HepG2 (cell line): ENCODE measurements at regions not wholly inside any gene's neighbourhood (a gene's known extent, or its start where the extent isn't known, plus 50 kb on each side); places are given as distances from the start of the nearest gene placed in this dataset.

Experiments
- ATAC-seq: fragments of 200-7000 bp; cut with Tn5 transposase; 3 replicates; pipeline ENCODE4 v1.9.1; 2020; ENCODE audit warnings: mild to moderate bottlenecking, moderate library complexity
- BruUV-seq: library from RNA; stranded (reverse); fragments of 400-500 nt; replicated peaks from 2 replicates; lab custom pipeline; 2021; lab: Mats Ljungman, UMichigan
- CTCF ChIA-PET: fragments of 300-600 bp; formaldehyde crosslinking; extraction: SDS; loops from one replicate; lab custom pipeline; 2021; ENCODE audit warnings: low total read pairs, inconsistent platforms, low intra/inter-chr PET ratio; lab: Yijun Ruan, JAX
- POLR2A ChIA-PET: fragments of 350-600 bp; sonication (Branson Sonifier 250); formaldehyde crosslinking; loops from one replicate; lab custom pipeline; 2020; ENCODE audit warnings: antibody characterized with exemption, inconsistent platforms; lab: Yijun Ruan, JAX
- DNase-seq: peaks from one replicate; pipeline ENCODE4 v3.0.0-alpha.2; 2015; ENCODE audit warnings: low spot score
- FAIRE-seq: peaks from 3 replicates; lab custom pipeline; 2011; peaks lifted over from hg19 to GRCh38; lab: Jason Lieb, UNC
- H2AFZ ChIP-seq: one replicate; pipeline ENCODE4 v1.6.1; 2011; ENCODE audit warnings: low read length, inconsistent platforms
- H3K27ac ChIP-seq: fragments of 300-600 bp; 3 replicates; pipeline ENCODE4 v1.8.0; 2011; ENCODE audit warnings: mixed run types, mild to moderate bottlenecking, mixed read lengths, low read length, inconsistent platforms; ENCODE audit not compliant: insufficient read depth; ENCODE audit errors: extremely low read length
- H3K27me3 ChIP-seq, 2 experiments: fragments of 200-600 bp in 1 of 2; 2 replicates in 1 of 2; 3 replicates in 1 of 2; pipeline versions ENCODE4 v1.6.0 to v1.8.0; 2011; ENCODE audit warnings: low read length in 2 of 2, mild to moderate bottlenecking in 2 of 2, moderate library complexity in 2 of 2, inconsistent platforms in 1 of 2; ENCODE audit not compliant: insufficient read depth in 2 of 2, control insufficient read depth in 1 of 2
- H3K36me3 ChIP-seq, 2 experiments: fragments of 200-600 bp in 1 of 2; replicated peaks in 1 of 2; 2 replicates in 1 of 2; 3 replicates in 1 of 2; pipeline versions ENCODE4 v1.5.1 to v1.8.0; 2011; ENCODE audit warnings: low read length in 2 of 2, inconsistent platforms in 1 of 2; ENCODE audit not compliant: insufficient read depth in 2 of 2, control insufficient read depth in 1 of 2
- H3K4me1 ChIP-seq: 2 replicates; pipeline ENCODE4 v1.5.1; 2012; ENCODE audit warnings: low read length, inconsistent platforms; ENCODE audit not compliant: insufficient read depth
- H3K4me2 ChIP-seq: 2 replicates; pipeline ENCODE4 v1.6.0; 2011; ENCODE audit warnings: low read depth, low read length, inconsistent platforms
- H3K4me3 ChIP-seq, 3 experiments: fragments of 200-600 bp in 1 of 3; sonication (generic), shearing (Covaris generic) in 1 of 3; replicated peaks in 1 of 3; 2 replicates each; pipeline ENCODE4 v1.5.1; 2011 to 2016; ENCODE audit warnings: low read length in 3 of 3, inconsistent platforms in 2 of 3, low read depth in 2 of 3, mild to moderate bottlenecking in 2 of 3, control low read depth in 1 of 3, mixed read lengths in 1 of 3; ENCODE audit not compliant: insufficient read depth in 1 of 3
- H3K79me2 ChIP-seq: one replicate; pipeline ENCODE4 v1.6.1; 2011; ENCODE audit warnings: low read length, inconsistent platforms; ENCODE audit not compliant: insufficient read depth
- H3K9ac ChIP-seq: 2 replicates; pipeline ENCODE4 v1.6.0; 2011; ENCODE audit warnings: mild to moderate bottlenecking, low read depth, low read length, inconsistent platforms; ENCODE audit not compliant: insufficient read depth
- H3K9me3 ChIP-seq: 2 replicates; pipeline ENCODE4 v1.5.1; 2012; ENCODE audit warnings: mild to moderate bottlenecking, low read length
- H4K20me1 ChIP-seq: 2 replicates; pipeline ENCODE4 v1.6.0; 2011; ENCODE audit warnings: inconsistent platforms, mild to moderate bottlenecking, low read length, moderate library complexity; ENCODE audit not compliant: insufficient read depth
- KAT7 ChIP-seq: IDR thresholded peaks from 2 replicates; pipeline ENCODE4 v1.6.1; 2018; ENCODE audit warnings: borderline replicate concordance, missing compliant biosample characterization
- NONO ChIP-seq, 2 experiments: fragments of 450-650 bp in 1 of 2; sonication (generic) in 1 of 2; formaldehyde crosslinking in 1 of 2; IDR thresholded peaks in 1 of 2; conservative IDR thresholded peaks in 1 of 2; 2 replicates each; pipeline versions ENCODE4 v1.6.1 to v1.8.0; 2017 to 2022; ENCODE audit warnings: mild to moderate bottlenecking in 1 of 2, missing genetic modification reagents in 1 of 2, moderate library complexity in 1 of 2
- RXRB ChIP-seq: IDR thresholded peaks from 2 replicates; pipeline ENCODE4 v1.6.1; 2016; ENCODE audit warnings: borderline replicate concordance, missing genetic modification reagents, missing compliant biosample characterization
- TCF7L2 ChIP-seq: IDR thresholded peaks from 2 replicates; pipeline ENCODE4 v1.6.1; 2011; ENCODE audit warnings: mild to moderate bottlenecking, low read depth, low read length, moderate library complexity
- TMF1 ChIP-seq: sonication (generic); formaldehyde crosslinking; IDR thresholded peaks from 2 replicates; pipeline ENCODE4 v1.8.1; 2022; ENCODE audit warnings: low read depth, missing genetic modification reagents
- TOE1 ChIP-seq: sonication (generic); formaldehyde crosslinking; IDR thresholded peaks from 2 replicates; pipeline ENCODE4 v1.4.0; 2020; ENCODE audit warnings: mild to moderate bottlenecking, missing genetic modification reagents
- ZC3H4 ChIP-seq: sonication (generic); formaldehyde crosslinking; IDR thresholded peaks from 2 replicates; pipeline ENCODE4 v1.4.0; 2020; ENCODE audit warnings: missing genetic modification reagents, borderline replicate concordance
- ZFP37 ChIP-seq: sonication (generic); formaldehyde crosslinking; IDR thresholded peaks from 2 replicates; pipeline ENCODE4 v1.4.0; 2020; ENCODE audit warnings: missing genetic modification reagents, borderline replicate concordance
- ZNF121 ChIP-seq: sonication (generic); formaldehyde crosslinking; IDR thresholded peaks from 2 replicates; pipeline ENCODE4 v1.5.0; 2020; ENCODE audit warnings: mild to moderate bottlenecking, missing genetic modification reagents
- ZNF883 ChIP-seq: sonication (generic); formaldehyde crosslinking; IDR thresholded peaks from 2 replicates; pipeline ENCODE4 v1.5.1; 2020; ENCODE audit warnings: mild to moderate bottlenecking, missing genetic modification reagents; ENCODE audit errors: not compliant biosample characterization
- WGBS: methylation state at CpG from one replicate; pipeline ENCODE4 v1.1.6; 2017; ENCODE audit warnings: low lambda C conversion rate; 5-methylcytosine and 5-hydroxymethylcytosine counted together
- in situ Hi-C: cut with HindIII; loops from 2 replicates; pipeline ENCODE4 v1.10.0; 2017; ENCODE audit warnings: low pct_unique_long_range_greater_than_20kb; ENCODE audit not compliant: extremely low pct_ligation_motif_present
- intact Hi-C: fragments of 100-400 bp; cut with micrococcal nuclease; formaldehyde crosslinking; loops from one replicate; pipeline ENCODE4 v1.10.0; 2022; ENCODE audit not compliant: unreplicated experiment
- TF ChIP-seq, protein P1 (sequence below): sonication (generic); formaldehyde crosslinking; IDR thresholded peaks from 2 replicates; pipeline ENCODE4 v1.4.0; 2020; ENCODE audit warnings: missing genetic modification reagents, low read depth, mild to moderate bottlenecking, borderline replicate concordance
- TF ChIP-seq, protein P2 (sequence below): sonication (generic); formaldehyde crosslinking; conservative IDR thresholded peaks from 2 replicates; pipeline ENCODE4 v1.4.0; 2020; ENCODE audit warnings: missing genetic modification reagents

GRCh38 chr2:239831001-239831731, 194.0 kb downstream of the NDUFA10 start (continued):
- TF ChIP-seq RXRB (CRISPR knock-in tag) (no peak), TMF1 (no peak), TCF7L2 (no peak)
- TF ChIP-seq, protein P1, sequence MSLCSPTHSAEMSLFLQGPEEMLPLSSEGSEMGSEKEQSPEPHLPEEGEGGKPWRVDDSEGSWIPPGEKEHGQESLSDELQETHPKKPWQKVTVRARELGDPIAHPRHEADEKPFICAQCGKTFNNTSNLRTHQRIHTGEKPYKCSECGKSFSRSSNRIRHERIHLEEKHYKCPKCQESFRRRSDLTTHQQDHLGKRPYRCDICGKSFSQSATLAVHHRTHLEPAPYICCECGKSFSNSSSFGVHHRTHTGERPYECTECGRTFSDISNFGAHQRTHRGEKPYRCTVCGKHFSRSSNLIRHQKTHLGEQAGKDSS (CRISPR knock-in tag), result no peak
- TF ChIP-seq, protein P2, sequence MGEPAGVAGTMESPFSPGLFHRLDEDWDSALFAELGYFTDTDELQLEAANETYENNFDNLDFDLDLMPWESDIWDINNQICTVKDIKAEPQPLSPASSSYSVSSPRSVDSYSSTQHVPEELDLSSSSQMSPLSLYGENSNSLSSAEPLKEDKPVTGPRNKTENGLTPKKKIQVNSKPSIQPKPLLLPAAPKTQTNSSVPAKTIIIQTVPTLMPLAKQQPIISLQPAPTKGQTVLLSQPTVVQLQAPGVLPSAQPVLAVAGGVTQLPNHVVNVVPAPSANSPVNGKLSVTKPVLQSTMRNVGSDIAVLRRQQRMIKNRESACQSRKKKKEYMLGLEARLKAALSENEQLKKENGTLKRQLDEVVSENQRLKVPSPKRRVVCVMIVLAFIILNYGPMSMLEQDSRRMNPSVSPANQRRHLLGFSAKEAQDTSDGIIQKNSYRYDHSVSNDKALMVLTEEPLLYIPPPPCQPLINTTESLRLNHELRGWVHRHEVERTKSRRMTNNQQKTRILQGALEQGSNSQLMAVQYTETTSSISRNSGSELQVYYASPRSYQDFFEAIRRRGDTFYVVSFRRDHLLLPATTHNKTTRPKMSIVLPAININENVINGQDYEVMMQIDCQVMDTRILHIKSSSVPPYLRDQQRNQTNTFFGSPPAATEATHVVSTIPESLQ (CRISPR knock-in tag), result no peak

DNA sequence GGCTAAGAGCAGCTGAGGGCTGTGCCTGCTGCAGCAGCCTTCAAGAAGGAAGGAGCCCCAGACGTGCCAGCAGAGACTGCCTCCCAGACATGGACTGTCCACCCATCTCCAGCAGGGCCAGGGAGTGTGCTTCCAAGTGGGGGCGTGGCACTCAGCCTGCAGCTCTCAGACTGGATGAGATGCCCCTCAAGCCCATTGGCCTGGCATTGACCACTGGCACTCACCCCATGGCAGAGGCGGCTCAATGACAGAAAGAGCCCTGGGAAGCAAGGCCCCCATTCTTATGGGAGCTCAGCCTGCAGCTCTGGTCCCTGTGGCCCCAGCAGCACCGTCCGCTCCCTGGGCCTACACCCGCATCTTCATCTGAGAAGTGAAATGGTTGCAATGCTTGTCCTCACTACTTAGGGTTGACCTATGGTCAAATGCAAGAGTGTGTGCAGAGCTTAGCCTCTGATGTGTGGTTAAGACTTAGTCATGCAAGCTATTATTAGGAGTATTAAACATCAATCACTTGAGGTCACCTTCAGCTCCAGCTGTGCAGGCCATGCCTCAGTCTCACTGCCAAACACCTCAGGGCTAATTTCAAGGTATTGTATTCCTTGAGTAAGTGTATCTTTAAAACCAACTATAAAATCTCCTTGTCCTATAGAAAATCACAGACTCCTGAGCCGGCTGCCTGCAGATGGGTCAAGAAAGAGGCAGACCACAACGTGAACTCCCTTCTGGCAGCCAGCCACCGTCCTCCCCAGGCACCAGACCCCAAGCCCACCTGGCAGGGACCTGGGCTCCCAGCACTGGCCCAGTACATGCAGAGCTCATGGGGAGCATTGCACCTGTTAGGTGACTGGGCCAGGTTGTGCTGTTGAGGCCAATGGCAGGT, 194.8 kb downstream of the NDUFA10 start:
- no peak overlapping the region for H3K27ac ChIP-seq

More for the DNA sequence above, 194.8 kb downstream of the NDUFA10 start:
- BruUV-seq, result no TSS peak
- Histone ChIP-seq H3K4me2 (no peak overlapping the region), H3K9ac (no peak overlapping the region), H3K4me1 (no peaks in the 10 kb centered on the region), H3K27me3 (peaks cover 11 to 62% of the 10 kb centered on the region in 2 experiments), H4K20me1 (no peaks in the 10 kb centered on the region; the same call in 1 of the 2 replicates), H3K4me3 (no peak overlapping the region), H3K36me3 (no peaks in the 10 kb centered on the region), H3K9me3 (no peaks in the 10 kb centered on the region), H3K79me2 (no peaks in the 10 kb centered on the region), H2AFZ (no peak overlapping the region)
- DNase-seq, result no peak
- 32% methylated on average over 9 of the region's 9 CpGs for WGBS
- in situ Hi-C loops (no loop called here), intact Hi-C loops (no loop called here)
- ATAC-seq, result no peak; the same call in 2 of the 3 replicates
- POLR2A ChIA-PET, result no interaction called here
- TF ChIP-seq ZNF883 (CRISPR knock-in tag), result no peak
- no peak for TF ChIP-seq KAT7 (CRISPR knock-in tag)
- TF ChIP-seq NONO (IDR thresholded peaks at IDR 0.05), result no peak
- TF ChIP-seq NONO (CRISPR knock-in tag; conservative IDR thresholded peaks at IDR 0.05), result no peak
- TF ChIP-seq ZNF121 (CRISPR knock-in tag), result no peak
- TF ChIP-seq TOE1 (CRISPR knock-in tag), result no peak
- no peak for TF ChIP-seq ZFP37 (CRISPR knock-in tag)
- no peak for TF ChIP-seq ZC3H4 (CRISPR knock-in tag)
- no peak for FAIRE-seq
- CTCF ChIA-PET, result no interaction called here
